NCI-H460 (cell line): ENCODE measurements at regions not wholly inside any gene's neighbourhood (a gene's known extent, or its start where the extent isn't known, plus 50 kb on each side); places are given as distances from the start of the nearest gene placed in this dataset.
A peak's percentile ranks its signal among the peaks of the same experiment; 100 is the strongest.
"Not testable (repeated sequence)": the region's sequence is repeated elsewhere in the genome, so short reads cannot be mapped to it uniquely, and the experiment has no call there.

Experiments
- DNase-seq: peaks from one replicate; pipeline ENCODE4 v3.0.0-alpha.2; 2016; ENCODE audit warnings: low read depth; ENCODE audit errors: extremely low read depth

DNA sequence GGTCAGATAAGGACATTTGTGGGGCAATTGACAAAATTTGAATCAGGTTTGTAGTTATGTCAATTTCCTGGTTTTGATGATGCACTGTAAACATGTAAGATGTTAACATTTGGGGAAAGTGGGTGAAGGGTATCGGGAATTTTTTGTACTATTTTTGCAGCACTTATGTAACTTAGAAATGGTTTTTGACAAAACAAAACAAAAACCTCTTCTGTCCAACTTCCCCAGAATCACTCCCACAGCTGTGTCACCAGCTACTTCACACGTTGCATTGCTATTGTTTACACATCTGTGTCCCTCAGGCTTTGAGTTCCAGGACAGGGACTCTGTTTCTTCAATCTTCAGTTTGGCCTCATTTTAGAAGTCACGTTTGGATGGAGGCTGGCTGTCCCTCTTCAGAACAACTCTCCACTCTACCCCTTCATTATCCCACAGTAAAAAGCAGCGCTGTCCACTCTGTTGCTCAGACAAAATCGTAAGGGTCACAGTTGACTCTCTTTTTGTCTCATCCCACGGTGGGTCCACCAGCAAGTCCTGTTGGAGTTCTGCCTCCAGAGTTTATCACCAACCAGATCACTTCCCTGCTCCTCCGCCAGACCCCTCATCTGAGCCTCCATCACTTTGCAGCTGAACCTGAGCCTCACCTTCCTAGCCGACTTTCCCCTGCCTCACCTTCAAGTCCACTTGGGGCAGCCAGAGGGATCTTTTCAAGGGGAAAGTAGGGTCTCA is 63.2 kb downstream of the NENF start:
- no peak for DNase-seq

DNA sequence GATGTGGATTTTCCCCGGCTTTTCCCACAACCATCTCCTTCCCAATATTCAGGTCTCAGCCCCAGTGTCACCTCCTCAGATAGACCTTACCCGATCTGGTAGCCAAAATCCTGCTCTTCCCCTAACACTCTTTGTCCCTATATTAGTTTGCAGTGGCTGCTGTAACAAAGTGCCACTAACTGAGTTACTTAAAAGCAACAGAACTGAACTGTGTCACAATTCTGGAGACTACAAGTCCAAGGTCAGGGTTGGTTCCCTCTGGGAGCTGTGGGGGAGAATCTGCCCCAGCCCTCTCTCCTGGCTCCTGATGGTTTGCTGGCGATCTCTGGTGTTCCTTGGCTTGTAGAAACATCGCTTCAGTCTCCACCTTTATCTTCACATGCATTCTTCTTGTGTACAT is 64.0 kb downstream of the NENF start:
- DNase-seq: no peak

DNA sequence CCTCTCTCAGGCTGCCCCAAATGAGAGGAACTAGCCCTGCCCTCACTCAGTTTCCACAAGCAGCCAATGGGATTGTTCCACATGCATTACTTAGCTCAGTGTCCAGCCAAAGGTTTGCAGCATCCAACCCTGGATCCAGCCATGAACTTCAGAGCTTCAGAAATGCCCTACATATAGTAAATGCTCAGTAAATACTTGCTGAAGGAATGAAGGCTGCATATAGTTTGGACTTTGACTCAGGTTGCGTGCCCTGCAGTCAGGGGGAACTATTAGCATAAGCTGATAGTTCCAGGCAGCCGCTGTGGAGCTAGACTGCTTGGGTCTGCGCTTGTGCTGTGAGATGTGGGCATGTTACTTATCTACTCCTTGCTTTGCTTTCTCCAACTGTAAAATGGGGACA is 64.8 kb downstream of the NENF start:
- no peak for DNase-seq

DNA sequence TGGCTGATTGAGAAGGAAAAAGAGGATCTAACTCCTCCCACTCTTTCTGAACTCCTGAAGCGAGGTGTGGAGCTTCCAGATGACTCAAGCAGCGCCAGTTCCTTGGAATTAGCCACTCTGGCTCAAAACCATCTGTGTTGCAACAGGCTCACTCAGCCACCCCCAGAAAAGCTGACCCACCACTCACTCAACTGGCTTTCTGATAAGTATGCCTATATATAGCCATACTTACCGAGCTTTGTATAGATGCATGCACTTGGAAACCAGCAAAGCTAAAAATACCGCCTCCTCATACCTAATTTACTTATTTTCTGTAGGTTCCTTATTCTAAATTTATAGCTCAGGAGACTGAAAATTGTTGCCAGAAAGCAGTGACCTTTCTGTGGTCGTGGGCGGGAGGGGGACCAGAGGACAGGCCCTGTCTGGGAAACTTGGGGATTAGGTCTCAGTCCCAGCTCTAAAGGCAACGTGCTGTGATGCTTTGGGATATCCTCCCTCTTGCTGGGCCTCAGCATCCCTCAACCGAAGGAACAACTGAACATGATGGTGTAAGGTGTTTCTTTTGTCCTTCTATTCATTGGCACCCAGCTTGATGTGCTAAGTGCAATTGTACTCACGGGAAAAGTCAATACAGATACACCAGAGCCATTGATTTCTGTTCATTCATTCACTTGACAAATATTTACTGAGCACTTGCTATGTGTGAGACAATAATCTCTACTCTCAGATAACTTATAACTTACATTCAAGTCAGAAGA is 65.7 kb downstream of the NENF start:
- DNase-seq: no peak

DNA sequence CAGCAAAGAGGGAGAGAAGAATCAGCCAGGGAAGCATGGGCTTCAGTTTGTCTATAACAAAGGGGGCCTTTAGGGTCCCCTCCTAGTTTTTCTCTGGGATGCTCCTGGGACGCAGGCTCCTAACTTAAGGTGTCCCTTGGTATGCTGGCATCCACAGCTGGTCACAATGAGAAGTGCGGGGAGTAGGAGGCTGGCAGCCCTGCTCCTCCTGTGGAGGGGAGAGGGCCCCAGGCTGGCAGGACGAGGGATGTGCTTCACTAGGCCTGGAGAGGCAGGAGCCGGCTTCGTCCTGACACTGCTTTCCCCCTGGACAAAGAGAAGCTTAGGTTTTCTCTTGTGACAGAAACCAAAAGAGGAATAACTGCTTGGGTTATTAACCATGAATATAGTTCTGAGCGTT is 67.6 kb downstream of the NENF start:
- no peak for DNase-seq

DNA sequence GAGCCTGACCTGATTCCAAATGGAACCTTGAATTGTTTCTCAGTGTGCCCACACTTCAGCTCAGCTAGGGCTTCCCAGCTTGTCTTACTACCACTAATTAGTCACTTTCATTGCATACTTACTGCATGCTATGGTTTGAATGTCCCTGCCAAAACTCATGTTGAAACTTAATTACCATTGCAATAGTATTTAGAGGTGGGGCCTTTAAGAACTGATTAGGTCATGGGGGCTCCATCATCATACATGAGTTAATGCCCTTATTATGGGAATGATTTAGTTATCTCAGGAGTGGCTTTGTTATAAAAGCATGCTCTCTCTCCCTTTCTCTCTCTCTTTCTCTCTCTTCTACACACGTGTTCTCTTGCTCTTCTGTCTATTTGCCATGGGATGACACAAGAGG is 68.3 kb downstream of the NENF start:
- no peak for DNase-seq

DNA sequence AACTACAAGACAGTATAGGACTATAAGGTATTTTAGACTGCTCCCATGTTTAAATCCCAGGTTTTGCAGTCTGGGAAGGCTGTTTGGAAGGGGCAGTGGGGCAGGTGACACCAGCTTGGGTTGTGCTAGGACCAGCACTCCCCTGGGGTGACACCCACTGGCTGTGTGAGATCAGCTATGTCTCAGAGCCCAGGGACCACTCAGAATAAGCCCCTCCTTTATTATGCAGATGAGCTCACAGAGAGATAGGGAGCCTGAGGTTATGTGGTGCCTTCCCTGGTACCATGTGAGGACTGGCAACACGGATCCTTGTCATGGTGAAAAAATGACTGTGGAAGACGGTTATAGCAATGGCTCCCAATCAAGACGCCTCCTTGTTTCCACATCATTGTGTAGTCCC is 71.0 kb downstream of the NENF start:
- DNase-seq: no peak

DNA sequence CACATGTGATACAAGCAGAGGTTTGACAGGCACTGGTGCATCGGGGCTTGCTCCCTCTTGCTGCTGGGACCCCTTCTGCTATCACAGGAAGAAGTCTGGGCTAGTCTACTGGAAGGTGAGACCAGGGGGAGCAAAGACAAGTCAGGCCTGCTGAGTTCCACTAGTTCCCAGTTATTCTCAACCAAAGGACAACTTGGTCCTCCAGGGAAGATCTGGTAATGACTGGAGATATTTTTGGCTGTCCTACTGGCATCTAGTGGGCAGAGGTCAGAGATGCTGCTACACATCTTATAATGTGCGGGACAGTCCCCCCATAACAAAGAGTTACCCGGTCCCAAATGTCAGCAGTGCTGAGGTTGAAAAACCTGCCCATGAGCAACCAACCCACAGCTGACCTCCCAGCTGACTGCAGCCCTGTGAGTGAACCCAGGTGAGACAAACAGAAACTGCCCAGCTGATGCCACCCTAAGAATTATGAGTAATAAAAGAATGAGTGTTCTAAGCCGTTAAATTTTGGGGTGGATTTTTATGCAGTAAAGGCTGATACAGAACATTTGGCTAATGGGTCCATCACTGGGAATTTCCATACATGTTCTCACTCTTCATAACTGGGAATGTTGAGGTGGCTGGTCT is 71.6 kb downstream of the NENF start:
- no peak for DNase-seq

DNA sequence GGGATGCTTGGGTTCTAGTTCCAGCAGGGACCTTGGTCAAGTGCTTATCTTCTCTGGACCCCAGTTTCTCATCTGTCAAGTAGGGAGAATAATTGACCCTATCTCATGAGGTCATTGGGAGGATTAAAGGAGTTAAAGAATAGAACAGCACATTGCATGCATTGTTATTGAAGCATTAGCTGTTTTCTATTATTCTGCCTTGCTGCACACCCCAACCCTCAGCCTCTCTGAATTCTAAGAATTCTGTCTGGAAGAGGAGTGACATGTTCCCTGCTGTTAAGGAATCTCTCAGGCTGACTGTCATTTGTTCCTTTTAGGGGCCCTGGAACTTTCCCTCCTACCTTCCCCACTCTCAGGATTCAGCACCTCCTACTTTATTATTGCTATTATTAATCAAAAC is 73.9 kb downstream of the NENF start:
- no peak for DNase-seq

DNA sequence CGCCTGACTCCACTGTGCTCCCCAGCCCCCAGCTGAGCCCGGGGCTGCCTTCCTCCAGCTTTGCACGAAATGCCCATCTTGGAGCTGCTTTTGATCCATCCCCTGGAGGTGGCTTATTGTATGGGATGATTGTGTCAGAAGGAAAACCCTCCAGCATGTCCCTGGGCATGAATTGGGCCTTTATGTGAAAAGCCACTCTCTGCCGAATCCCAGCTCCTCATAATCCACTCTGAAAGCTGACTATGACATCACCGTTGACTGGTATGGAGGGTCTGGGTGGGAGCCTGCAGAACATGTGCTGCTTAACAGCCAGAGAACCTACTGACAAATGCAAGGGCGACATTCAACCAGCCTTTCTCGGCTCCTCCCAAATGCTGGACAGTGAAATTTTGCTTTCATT is 74.6 kb downstream of the NENF start:
- DNase-seq: no peak

DNA sequence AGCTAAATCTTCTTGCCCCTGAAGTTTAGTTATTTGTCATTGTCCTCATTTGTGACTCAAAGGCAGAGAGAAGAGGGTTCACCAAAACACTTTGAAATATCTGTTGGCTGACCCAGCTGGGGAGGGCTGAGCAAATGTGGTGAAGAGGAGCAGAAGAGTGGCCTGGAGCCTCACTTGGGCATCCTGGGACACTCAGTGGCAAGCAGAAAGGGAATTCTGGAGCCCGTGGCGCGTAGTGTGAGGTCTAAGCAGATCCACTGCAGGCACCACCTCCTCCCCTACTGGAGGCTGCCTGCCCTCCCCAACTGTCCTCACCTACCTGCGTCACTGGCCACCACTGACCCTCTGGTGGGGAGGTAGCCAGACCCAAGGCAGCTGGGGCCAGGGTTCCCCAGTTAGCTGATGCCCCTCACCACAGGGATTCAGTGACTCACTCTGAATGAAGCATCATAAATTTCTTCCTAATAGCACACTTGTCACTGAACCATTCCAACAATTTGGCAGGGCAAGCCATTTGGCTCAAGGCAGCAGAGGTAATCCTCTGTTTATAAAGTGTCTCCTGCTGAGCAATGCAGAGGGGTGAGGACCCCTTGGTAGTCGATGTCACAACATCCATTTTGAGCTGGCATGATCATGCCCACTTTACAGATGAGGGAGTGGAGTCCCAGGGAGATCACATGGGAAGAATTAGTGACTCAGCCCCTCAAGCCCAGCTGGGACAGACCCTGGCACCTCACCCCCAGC is 80.3 kb downstream of the NENF start:
- peak; percentile 7 for DNase-seq

DNA sequence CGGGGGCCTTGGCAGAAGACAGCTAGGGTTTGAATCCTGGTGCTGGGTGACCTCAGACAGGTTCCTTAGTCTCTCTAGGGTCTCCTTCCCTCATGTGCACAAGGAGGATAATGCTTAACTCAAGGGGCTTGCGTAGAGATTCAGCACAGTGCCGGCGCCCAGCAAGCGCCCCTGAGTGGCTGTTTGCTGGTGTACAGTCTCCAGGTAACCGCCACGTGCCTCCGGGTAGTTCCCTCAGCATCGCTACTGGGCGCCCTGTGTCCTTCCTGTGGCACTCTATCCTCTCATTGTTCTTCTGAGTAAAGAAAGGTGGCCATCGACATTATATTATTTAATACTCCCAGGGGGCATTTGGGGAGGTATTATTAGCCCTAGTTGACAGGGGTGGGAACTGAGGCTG is 80.9 kb downstream of the NENF start:
- no peak for DNase-seq

DNA sequence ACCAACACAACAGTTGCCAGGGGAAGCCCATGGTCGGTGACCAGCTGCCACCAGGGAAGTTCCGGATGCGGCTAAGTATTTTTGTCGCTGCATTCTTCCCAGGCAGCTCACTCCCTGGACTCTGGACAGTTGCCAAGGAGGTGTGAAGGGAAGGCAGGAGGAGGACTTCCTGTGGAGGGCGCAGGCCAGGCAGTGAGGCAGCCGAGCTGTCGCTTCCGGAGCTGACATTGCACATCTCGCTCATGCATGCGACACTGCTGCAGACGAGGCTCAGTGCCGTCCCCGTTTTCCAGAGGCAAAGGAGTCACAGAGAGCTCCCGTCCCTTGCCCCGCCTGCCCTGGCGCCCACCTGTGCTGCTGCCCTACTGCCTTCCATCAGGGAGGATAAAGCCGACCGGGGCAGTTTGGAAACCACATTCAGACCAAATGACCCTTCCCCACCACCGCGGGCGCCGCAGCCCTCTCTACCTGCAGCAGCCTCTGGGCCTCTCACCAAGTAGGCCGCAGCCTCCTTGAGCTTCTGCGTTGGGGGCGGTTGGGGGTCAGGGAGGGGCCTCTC is 81.4 kb downstream of the NENF start:
- DNase-seq: peak; percentile 37

DNA sequence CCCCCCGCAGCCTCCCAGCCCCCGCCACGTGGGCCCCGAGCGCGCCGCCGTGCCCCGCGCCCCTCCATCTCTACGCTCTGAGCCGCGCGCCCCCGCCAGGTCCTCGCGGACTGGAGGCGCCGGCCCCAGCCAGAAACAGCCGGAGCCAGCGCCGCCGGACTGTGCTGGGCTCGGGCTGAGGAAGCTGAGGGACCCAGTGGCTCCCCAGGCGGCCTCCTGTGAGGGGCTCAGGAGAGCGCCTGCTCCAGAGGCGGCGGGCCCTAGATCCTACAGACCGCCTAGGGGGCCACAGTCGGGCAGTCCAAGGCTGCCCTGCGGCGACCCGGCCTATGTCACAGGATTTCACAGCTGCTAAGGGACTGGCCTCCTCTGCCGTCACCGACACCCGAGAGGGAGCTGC is 82.1 kb downstream of the NENF start:
- DNase-seq: no peak

DNA sequence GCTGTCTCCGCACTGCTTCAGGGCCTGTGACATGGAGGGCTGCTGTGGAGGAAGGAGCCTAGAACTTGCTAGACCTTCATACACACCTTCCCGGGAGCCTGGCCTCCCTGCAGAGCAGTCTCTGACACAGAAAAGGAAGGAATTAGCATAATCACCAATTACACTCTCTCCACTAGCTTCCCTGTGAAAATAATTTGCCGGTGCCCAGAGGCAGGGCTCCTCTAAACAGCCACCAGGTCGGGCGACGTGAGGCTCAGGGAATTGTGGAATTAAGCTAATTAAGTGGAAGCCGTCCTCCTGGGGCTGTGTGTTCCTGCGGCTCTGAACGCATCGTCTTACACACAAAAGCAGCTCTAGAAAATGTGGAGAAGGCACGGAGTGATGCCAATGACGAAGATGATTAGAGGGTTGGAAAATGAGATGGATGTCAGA is 82.6 kb downstream of the NENF start:
- DNase-seq: no peak

DNA sequence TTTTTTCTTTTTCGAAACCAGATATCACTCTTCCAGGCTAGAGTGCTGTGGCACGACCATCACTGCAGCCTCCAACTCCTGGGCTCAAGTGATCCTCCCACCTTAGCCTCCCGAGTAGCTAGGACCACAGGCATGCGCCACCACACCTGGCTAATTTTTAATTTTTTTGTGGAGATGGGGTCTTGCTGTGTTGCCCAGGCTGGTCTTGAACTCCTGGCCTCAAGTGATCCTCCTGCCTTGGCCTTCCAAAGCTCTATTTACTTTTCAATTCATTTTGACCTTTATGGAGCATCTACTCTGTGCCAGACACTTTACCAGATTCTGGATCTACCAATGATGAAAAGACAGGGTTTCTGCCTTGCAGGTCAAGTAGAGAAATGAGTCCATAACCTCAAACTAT is 83.3 kb downstream of the NENF start:
- not testable (repeated sequence) for DNase-seq

DNA sequence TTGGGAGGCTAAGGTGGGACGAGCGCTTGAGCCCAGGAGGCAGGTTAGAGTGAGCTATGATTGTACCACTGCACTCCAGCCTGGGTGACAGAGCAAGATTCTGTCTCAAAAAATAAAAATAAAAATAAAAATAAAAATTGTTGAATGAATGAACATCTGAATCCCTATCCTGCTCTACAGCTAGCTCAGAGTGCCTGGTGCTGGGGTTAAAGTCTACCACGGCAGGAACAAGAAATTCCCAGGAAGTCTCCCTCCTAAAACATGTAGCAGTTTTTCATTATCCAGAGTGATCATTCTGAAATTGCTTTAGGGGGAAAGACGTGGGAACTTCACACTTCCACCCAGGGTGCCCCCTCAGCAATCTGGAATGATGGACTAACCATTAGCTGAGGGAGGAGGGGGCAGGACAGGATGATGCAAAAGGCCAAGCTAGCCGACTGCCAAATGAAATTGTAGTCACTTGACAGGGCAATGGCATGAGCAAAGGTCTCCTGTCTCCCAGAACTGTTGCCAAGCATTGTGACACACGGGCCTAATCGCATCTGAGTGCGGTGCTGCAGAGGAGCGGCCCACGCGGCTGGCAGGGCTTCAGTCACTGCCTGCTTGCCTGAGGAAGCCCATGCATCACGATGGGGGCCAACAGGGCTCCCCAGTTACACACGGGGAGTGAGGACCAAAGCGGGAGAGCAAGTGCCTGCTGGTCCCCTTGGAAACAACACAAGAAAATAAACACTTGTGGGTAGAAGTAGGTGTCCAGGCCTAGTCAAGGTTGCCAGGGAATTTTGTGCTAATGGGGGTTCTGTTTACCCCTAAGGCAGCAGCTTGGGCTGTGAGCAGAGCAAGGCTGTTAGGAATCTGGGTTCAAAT is 85.7 kb downstream of the NENF start:
- no peak for DNase-seq

DNA sequence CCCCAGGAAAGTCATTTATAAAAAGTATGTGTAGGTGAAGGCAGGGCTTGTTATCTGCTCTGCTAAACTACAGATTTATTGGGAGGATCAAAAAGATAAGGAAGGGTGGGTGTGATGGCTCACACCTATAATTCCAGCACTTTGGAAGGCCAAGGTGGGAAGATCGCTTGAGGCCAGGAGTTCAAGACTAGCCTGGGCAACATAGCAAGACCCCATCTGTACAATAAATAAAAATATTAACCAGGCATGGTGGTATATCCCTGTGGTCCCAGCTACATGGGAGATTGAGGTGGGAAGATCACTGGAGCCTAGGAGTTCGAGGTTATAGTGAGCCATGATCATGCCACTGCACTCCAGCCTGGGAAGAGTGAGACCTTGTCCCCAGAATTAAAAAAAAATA is 86.4 kb downstream of the NENF start:
- DNase-seq: no peak

DNA sequence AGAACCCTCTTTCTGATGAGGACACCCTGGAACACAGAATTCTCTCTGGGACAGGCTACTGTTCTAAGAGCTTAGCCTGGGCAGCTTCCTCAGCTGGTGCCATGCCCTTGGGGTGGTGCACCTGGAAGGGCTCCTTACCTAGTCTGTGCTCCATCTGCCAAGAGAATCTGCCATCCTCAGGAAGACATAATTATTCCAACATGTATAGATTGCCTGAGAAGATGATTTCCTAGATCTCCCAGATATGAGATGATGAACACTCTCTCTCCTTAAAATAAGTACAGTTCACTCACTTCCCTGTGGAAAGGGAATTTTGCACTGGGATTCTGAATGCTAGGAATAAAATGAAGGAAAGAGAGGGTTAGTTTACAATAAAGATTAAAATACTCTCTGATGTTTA is 87.6 kb downstream of the NENF start:
- DNase-seq: no peak

DNA sequence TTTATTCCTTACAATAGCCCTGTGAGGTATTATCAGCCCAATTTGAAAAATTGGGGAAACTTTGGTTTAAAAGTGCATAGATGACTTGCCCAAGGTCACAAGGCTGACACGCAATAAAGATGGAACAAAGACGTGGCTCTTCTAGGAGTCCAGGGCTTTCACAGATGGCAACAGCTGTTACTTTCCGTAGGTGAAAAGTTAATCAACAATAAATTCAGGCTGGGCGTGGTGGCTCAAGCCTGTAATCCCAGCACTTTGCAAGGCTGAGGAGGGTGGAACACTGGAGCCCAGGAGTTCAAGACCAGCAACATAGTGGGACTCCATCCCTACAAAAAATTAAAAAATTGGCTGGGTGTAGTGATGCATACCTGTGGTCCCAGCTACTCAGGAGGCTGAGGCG is 87.8 kb upstream of the ATF3 start:
- no peak for DNase-seq
